ENCODE measurements at regions not wholly inside any gene's neighbourhood (a gene's known extent, or its start where the extent isn't known, plus 50 kb on each side); places are given as distances from the start of the nearest gene placed in this dataset.

- Histone ChIP-seq H3K36me3 (no peaks in the 10 kb centered on the region), H3K4me3 (no peak overlapping the region), H3K4me1 (replicated peaks) (no peaks in the 10 kb centered on the region), H3K27me3 (replicated peaks; ENCODE audit: insufficient read depth) (no peaks in the 10 kb centered on the region), H3K9me3 (no peaks in the 10 kb centered on the region), H3K27ac (no peak overlapping the region)
- no peak for DNase-seq (ENCODE audit: low spot score)
- intact Hi-C loops (cut with DNase I): no loop called here
- TF ChIP-seq POLR2A (IDR thresholded peaks at IDR 0.05): no peak
- TF ChIP-seq POLR2AphosphoS5 (IDR thresholded peaks at IDR 0.05): no peak
- TF ChIP-seq CTCF (IDR thresholded peaks at IDR 0.05): no peak
- WGBS: 54% methylated on average over 1 of the region's 1 CpG
Observed at GRCh38 chr10:33091201-33091600, 133.2 kb upstream of the ITGB1 start.

DNA sequence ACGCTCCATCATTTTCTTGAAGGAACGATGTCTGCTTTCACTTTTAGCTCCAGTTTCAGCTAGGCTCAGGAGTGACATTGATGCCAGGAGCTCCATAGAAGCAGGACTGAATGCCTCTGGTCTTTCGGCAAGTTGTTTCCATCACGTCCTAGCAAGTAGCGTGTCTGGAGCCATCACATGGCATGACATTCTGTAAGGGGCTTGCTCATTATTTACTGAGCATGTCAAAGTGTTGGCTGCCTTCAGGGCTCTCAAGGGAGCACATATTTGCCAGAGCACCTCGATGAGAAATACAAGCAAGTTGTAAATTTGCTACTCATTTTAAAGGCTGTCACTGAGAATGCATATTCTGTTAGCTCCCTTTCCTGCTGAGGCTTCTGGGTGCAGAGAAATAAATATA lies 131.0 kb upstream of the ITGB1 start:
- DNase-seq (ENCODE audit: low spot score): no peak
- H3K4me1 ChIP-seq (replicated peaks): no peaks in the 10 kb centered on the region
- H3K4me3 ChIP-seq: no peak overlapping the region
- intact Hi-C loops (cut with DNase I): no loop called here
- H3K27ac ChIP-seq: no peak overlapping the region
- no peaks in the 10 kb centered on the region for H3K9me3 ChIP-seq
- H3K36me3 ChIP-seq: no peaks in the 10 kb centered on the region
- WGBS: 76% methylated on average over 6 of the region's 6 CpGs
- no peaks in the 10 kb centered on the region for H3K27me3 ChIP-seq (replicated peaks; ENCODE audit: insufficient read depth)
- TF ChIP-seq POLR2A (IDR thresholded peaks at IDR 0.05) (no peak), POLR2AphosphoS5 (IDR thresholded peaks at IDR 0.05) (no peak), CTCF (IDR thresholded peaks at IDR 0.05) (no peak)

- intact Hi-C loops (cut with DNase I): no loop called here
- H3K27ac ChIP-seq: no peak overlapping the region
- H3K36me3 ChIP-seq: no peaks in the 10 kb centered on the region
- TF ChIP-seq POLR2AphosphoS5 (IDR thresholded peaks at IDR 0.05) (no peak), POLR2A (IDR thresholded peaks at IDR 0.05) (no peak), CTCF (IDR thresholded peaks at IDR 0.05) (no peak)
- no peak overlapping the region for H3K4me3 ChIP-seq
- no peaks in the 10 kb centered on the region for H3K4me1 ChIP-seq (replicated peaks)
- WGBS: 94% methylated on average over 1 of the region's 1 CpG
- DNase-seq (ENCODE audit: low spot score): no peak
- H3K9me3 ChIP-seq: no peaks in the 10 kb centered on the region
- H3K27me3 ChIP-seq (replicated peaks; ENCODE audit: insufficient read depth): no peaks in the 10 kb centered on the region
Observed at GRCh38 chr10:33087922-33088321, 129.9 kb upstream of the ITGB1 start.

GRCh38 chr10:33087152-33087551 lies 129.1 kb upstream of the ITGB1 start:
- Histone ChIP-seq H3K27ac (no peak overlapping the region), H3K36me3 (no peaks in the 10 kb centered on the region), H3K4me3 (no peak overlapping the region), H3K4me1 (replicated peaks) (no peaks in the 10 kb centered on the region), H3K27me3 (replicated peaks; ENCODE audit: insufficient read depth) (no peaks in the 10 kb centered on the region), H3K9me3 (no peaks in the 10 kb centered on the region)
- TF ChIP-seq POLR2A (IDR thresholded peaks at IDR 0.05) (no peak), CTCF (IDR thresholded peaks at IDR 0.05) (no peak), POLR2AphosphoS5 (IDR thresholded peaks at IDR 0.05) (no peak)
- intact Hi-C loops (cut with DNase I): no loop called here
- no peak for DNase-seq (ENCODE audit: low spot score)
- 71% methylated on average over 3 of the region's 3 CpGs for WGBS

DNA sequence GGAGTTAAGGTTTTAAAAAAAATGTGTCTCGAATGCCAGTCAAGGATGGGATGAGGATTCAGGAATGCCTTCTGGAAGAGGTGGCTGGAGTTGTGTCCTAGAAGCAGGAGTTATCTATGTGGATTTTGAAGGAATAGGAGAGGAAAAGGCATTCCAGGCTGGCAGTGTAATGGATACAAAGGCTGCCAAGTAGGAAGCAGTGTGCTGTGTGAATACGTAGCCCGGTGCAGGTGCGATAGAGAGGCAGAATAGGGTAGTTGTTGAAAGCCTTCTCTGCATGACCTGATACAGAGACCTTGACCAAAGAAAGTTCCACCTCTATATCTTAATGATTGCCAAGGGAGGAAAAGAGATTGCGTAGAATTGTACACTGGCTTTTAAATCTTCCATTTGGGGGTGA lies 128.1 kb upstream of the ITGB1 start:
- Histone ChIP-seq H3K4me3 (no peak overlapping the region), H3K4me1 (replicated peaks) (no peaks in the 10 kb centered on the region), H3K27me3 (replicated peaks; ENCODE audit: insufficient read depth) (no peaks in the 10 kb centered on the region), H3K36me3 (no peaks in the 10 kb centered on the region), H3K9me3 (no peaks in the 10 kb centered on the region), H3K27ac (no peak overlapping the region)
- WGBS: 96% methylated on average over 5 of the region's 5 CpGs
- no peak for TF ChIP-seq CTCF (IDR thresholded peaks at IDR 0.05)
- no peak for TF ChIP-seq POLR2AphosphoS5 (IDR thresholded peaks at IDR 0.05)
- no peak for TF ChIP-seq POLR2A (IDR thresholded peaks at IDR 0.05)
- DNase-seq (ENCODE audit: low spot score): no peak
- intact Hi-C loops (cut with DNase I): no loop called here

Measured in prostate gland (tissue), 2 donors.